Transverse colon (tissue), 4 donors: ENCODE measurements at regions not wholly inside any gene's neighbourhood (a gene's known extent, or its start where the extent isn't known, plus 50 kb on each side); places are given as distances from the start of the nearest gene placed in this dataset.
"Not testable (repeated sequence)": the region's sequence is repeated elsewhere in the genome, so short reads cannot be mapped to it uniquely, and the experiment has no call there.

Experiments used
- DNase-seq: peaks from one replicate; pipeline ENCODE4 v3.0.0-alpha.2; 2019
- H3K27ac ChIP-seq, 4 donors: fragments of 200-600 bp; sonication (generic); 2 replicates each; pipeline ENCODE4 v1.5.1; 2016 to 2018; ENCODE audit warnings: inconsistent platforms in 4 of 4
- H3K27me3 ChIP-seq: fragments of 200-600 bp; sonication (generic); 2 replicates; pipeline ENCODE4 v1.5.1; 2017; ENCODE audit warnings: inconsistent platforms
- H3K36me3 ChIP-seq, 4 donors: fragments of 200-600 bp; sonication (generic); 2 replicates each; pipeline ENCODE4 v1.5.1; 2017 to 2019; ENCODE audit warnings: inconsistent platforms in 4 of 4
- H3K4me1 ChIP-seq, 4 donors: fragments of 200-600 bp; sonication (generic); 2 replicates each; pipeline ENCODE4 v1.5.1; 2017 to 2020; ENCODE audit warnings: inconsistent platforms in 4 of 4
- H3K4me3 ChIP-seq, 4 donors: fragments of 200-600 bp; sonication (generic); 1 replicate in 1 of 4; 2 replicates in 3 of 4; pipeline versions ENCODE4 v1.5.1 to v1.6.1; 2017 to 2019; ENCODE audit warnings: inconsistent platforms in 4 of 4
- H3K9me3 ChIP-seq, 2 donors: fragments of 200-600 bp; sonication (generic); 2 replicates each; pipeline ENCODE4 v1.5.1; 2017 to 2019; ENCODE audit warnings: inconsistent platforms in 2 of 2
- CTCF ChIP-seq, 5 experiments: fragments of 200-600 bp in 3 of 5; fragments of 450-650 bp in 2 of 5; sonication (generic) in 3 of 5; IDR thresholded peaks; 1 replicate in 2 of 5; 2 replicates in 3 of 5; pipeline ENCODE4 v1.5.1; 2016 to 2017; ENCODE audit warnings: antibody characterized with exemption in 5 of 5, inconsistent platforms in 3 of 5, mild to moderate bottlenecking in 2 of 5, moderate library complexity in 1 of 5
- EP300 ChIP-seq: sonication (generic); formaldehyde crosslinking; IDR thresholded peaks from one replicate; pipeline ENCODE4 v1.6.1; 2017; ENCODE audit warnings: antibody characterized with exemption, low read depth
- POLR2A ChIP-seq: fragments of 450-650 bp; IDR thresholded peaks from one replicate; pipeline ENCODE4 v1.6.1; 2016; ENCODE audit warnings: antibody characterized with exemption, mild to moderate bottlenecking, moderate library complexity
- POLR2AphosphoS5 ChIP-seq, 3 donors: sonication (generic); formaldehyde crosslinking; IDR thresholded peaks; one replicate each; pipeline ENCODE4 v1.6.1; 2016; ENCODE audit warnings: antibody characterized with exemption in 3 of 3
- WGBS, 2 donors: methylation state at CpG; one replicate each; pipeline ENCODE4 v1.1.5; 2018; ENCODE audit warnings: low coverage in 1 of 2; 5-methylcytosine and 5-hydroxymethylcytosine counted together
- in situ Hi-C, 4 donors: fragments of 200-750 bp; cut with MboI; loops; one replicate each; pipeline versions ENCODE4 v1.15.0 to v1.15.1; 2017; ENCODE audit warnings: low sequenced_read_pairs in 3 of 4, low pct_ligation_motif_present in 1 of 4, low pct_unique_long_range_greater_than_20kb in 1 of 4
- intact Hi-C: fragments of 100-400 bp; cut with DNase I; formaldehyde crosslinking; loops from one replicate; pipeline ENCODE4 v1.15.1; 2023; ENCODE audit warnings: low total_unique reads

GRCh38 chr17:51479303-51479702 lies 219.0 kb downstream of the UTP18 start:
- H3K4me3 ChIP-seq: no peak overlapping the region
- peaks cover 7% of the 10 kb centered on the region for H3K27me3 ChIP-seq
- no peak overlapping the region for H3K27ac ChIP-seq
- WGBS, 2 donors: 62 to 75% methylated on average over 4 of the region's 4 CpGs
- peaks cover 3 to 8% of the 10 kb centered on the region in 2 donors for H3K9me3 ChIP-seq
- no peaks in the 10 kb centered on the region for H3K4me1 ChIP-seq
- no peak for DNase-seq
- in situ Hi-C loops (loop anchor here in 1 of 4 donors (25.0 kb wide), 1 partner anchor 92 kb away; no protein-coding TSS in a partner anchor), intact Hi-C loops (no loop called here)
- TF ChIP-seq CTCF (IDR thresholded peaks at IDR 0.05) (no peak), EP300 (no peak), POLR2A (no peak), POLR2AphosphoS5 (IDR thresholded peaks at IDR 0.05) (no peak)
- no peaks in the 10 kb centered on the region for H3K36me3 ChIP-seq

- in situ Hi-C loops (loop anchor here in 1 of 4 donors (25.0 kb wide), 1 partner anchor 94 kb away; no protein-coding TSS in a partner anchor), intact Hi-C loops (no loop called here)
- Histone ChIP-seq H3K4me1 (no peaks in the 10 kb centered on the region), H3K9me3 (peaks cover 3 to 8% of the 10 kb centered on the region in 2 donors), H3K36me3 (no peaks in the 10 kb centered on the region), H3K27ac (no peak overlapping the region), H3K27me3 (peaks cover 2% of the 10 kb centered on the region), H3K4me3 (no peak overlapping the region)
- DNase-seq: no peak
- 88% methylated on average over 2 of the region's 2 CpGs; no CpG with 5 or more reads in 1 of the 2 donors for WGBS, 2 donors
- TF ChIP-seq POLR2AphosphoS5 (IDR thresholded peaks at IDR 0.05) (no peak), POLR2A (no peak), CTCF (IDR thresholded peaks at IDR 0.05) (no peak), EP300 (no peak)
These were observed 221.0 kb downstream of the UTP18 start for GRCh38 chr17:51481370-51481769.

GRCh38 chr17:51482248-51482647 lies 221.9 kb downstream of the UTP18 start:
- H3K36me3 ChIP-seq, intact Hi-C loops, DNase-seq, H3K9me3 ChIP-seq, H3K4me1 ChIP-seq, H3K4me3 ChIP-seq, H3K27ac ChIP-seq, H3K27me3 ChIP-seq: not testable (repeated sequence)
- in situ Hi-C loops: loop anchor here in 1 of 4 donors (25.0 kb wide), 1 partner anchor 95 kb away; no protein-coding TSS in a partner anchor
- 100% methylated on average over 1 of the region's 1 CpG; no CpG with 5 or more reads in 1 of the 2 donors for WGBS, 2 donors

- Histone ChIP-seq H3K9me3 (peaks cover 3 to 8% of the 10 kb centered on the region in 2 donors), H3K4me1 (no peaks in the 10 kb centered on the region), H3K4me3 (no peak overlapping the region), H3K36me3 (no peaks in the 10 kb centered on the region), H3K27ac (no peak overlapping the region), H3K27me3 (no peaks in the 10 kb centered on the region)
- in situ Hi-C loops (loop anchor here in 1 of 4 donors (25.0 kb wide), 1 partner anchor 99 kb away; no protein-coding TSS in a partner anchor), intact Hi-C loops (no loop called here)
- no peak for TF ChIP-seq POLR2AphosphoS5 (IDR thresholded peaks at IDR 0.05)
- TF ChIP-seq EP300: no peak
- no peak for TF ChIP-seq POLR2A
- no peak for TF ChIP-seq CTCF (IDR thresholded peaks at IDR 0.05)
- DNase-seq: no peak
- 51 to 85% methylated on average over 3 to 4 of the region's 4 CpGs for WGBS, 2 donors
These were observed 225.7 kb downstream of the UTP18 start for GRCh38 chr17:51486091-51486490.
